Transverse colon (tissue), 4 donors: ENCODE measurements at regions not wholly inside any gene's neighbourhood (a gene's known extent, or its start where the extent isn't known, plus 50 kb on each side); places are given as distances from the start of the nearest gene placed in this dataset.

ENCODE experiments used
- EP300 ChIP-seq: sonication (generic); formaldehyde crosslinking; IDR thresholded peaks from one replicate; pipeline ENCODE4 v1.6.1; 2017; ENCODE audit warnings: antibody characterized with exemption, low read depth
- POLR2A ChIP-seq: fragments of 450-650 bp; IDR thresholded peaks from one replicate; pipeline ENCODE4 v1.6.1; 2016; ENCODE audit warnings: antibody characterized with exemption, mild to moderate bottlenecking, moderate library complexity
- POLR2AphosphoS5 ChIP-seq, 3 donors: sonication (generic); formaldehyde crosslinking; IDR thresholded peaks; one replicate each; pipeline ENCODE4 v1.6.1; 2016; ENCODE audit warnings: antibody characterized with exemption in 3 of 3
- TF ChIP-seq, protein P1 (sequence below), 5 experiments: fragments of 200-600 bp in 3 of 5; fragments of 450-650 bp in 2 of 5; sonication (generic) in 3 of 5; IDR thresholded peaks; 1 replicate in 2 of 5; 2 replicates in 3 of 5; pipeline ENCODE4 v1.5.1; 2016 to 2017; ENCODE audit warnings: antibody characterized with exemption in 5 of 5, inconsistent platforms in 3 of 5, mild to moderate bottlenecking in 2 of 5, moderate library complexity in 1 of 5

DNA sequence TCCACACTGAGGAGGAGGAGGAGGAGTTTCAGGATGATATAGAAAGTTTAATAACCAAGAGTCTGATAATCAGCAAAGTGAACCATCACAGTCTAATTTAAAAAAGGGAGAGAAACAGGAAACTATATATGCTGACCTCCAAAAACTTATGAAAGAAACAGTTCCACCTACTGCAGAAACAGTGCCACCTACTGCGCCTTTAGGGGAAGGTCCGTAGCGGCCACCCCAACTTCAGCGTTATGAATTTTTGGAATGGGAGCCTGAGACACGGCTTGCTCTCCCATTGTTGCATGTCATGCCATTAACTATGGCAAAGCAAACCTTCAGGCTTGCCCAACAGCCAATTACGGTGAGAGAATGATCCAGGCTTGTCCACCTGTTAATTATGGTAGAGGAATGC, 1719.2 kb upstream of the LRRTM1 start:
- TF ChIP-seq POLR2A (no peak), EP300 (no peak), POLR2AphosphoS5 (IDR thresholded peaks at IDR 0.05) (no peak)
- TF ChIP-seq, protein P1, sequence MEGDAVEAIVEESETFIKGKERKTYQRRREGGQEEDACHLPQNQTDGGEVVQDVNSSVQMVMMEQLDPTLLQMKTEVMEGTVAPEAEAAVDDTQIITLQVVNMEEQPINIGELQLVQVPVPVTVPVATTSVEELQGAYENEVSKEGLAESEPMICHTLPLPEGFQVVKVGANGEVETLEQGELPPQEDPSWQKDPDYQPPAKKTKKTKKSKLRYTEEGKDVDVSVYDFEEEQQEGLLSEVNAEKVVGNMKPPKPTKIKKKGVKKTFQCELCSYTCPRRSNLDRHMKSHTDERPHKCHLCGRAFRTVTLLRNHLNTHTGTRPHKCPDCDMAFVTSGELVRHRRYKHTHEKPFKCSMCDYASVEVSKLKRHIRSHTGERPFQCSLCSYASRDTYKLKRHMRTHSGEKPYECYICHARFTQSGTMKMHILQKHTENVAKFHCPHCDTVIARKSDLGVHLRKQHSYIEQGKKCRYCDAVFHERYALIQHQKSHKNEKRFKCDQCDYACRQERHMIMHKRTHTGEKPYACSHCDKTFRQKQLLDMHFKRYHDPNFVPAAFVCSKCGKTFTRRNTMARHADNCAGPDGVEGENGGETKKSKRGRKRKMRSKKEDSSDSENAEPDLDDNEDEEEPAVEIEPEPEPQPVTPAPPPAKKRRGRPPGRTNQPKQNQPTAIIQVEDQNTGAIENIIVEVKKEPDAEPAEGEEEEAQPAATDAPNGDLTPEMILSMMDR (IDR thresholded peaks at IDR 0.05), result no peak
